Fibroblast of skin of left biceps (primary cell): ENCODE measurements at regions not wholly inside any gene's neighbourhood (a gene's known extent, or its start where the extent isn't known, plus 50 kb on each side); places are given as distances from the start of the nearest gene placed in this dataset.
A peak's percentile ranks its signal among the peaks of the same experiment; 100 is the strongest.
"Not testable (repeated sequence)": the region's sequence is repeated elsewhere in the genome, so short reads cannot be mapped to it uniquely, and the experiment has no call there.

Source experiments
- DNase-seq, 2 experiments: peaks; one replicate each; pipeline ENCODE4 v3.0.0-alpha.2; 2013; ENCODE audit warnings: low read depth in 2 of 2

- DNase-seq = no peak
These were observed 384.7 kb upstream of the MAN1A1 start for GRCh38 chr6:119734227-119734626.

GRCh38 chr6:119728935-119729334 lies 379.4 kb upstream of the MAN1A1 start:
- no peak for DNase-seq

- no peak for DNase-seq
These were observed 378.7 kb upstream of the MAN1A1 start for GRCh38 chr6:119728220-119728750.

GRCh38 chr6:119727504-119728219 lies 378.1 kb upstream of the MAN1A1 start:
- DNase-seq = no peak

- not testable (repeated sequence) for DNase-seq
These were observed 377.4 kb upstream of the MAN1A1 start for GRCh38 chr6:119726912-119727311.

GRCh38 chr6:119726086-119726485 lies 376.5 kb upstream of the MAN1A1 start:
- no peak for DNase-seq

- DNase-seq = no peak
These were observed 370.6 kb upstream of the MAN1A1 start for GRCh38 chr6:119720160-119720559.

- DNase-seq = no peak
These were observed 368.4 kb upstream of the MAN1A1 start for GRCh38 chr6:119717942-119718341.

- no peak for DNase-seq
These were observed 367.2 kb upstream of the MAN1A1 start for GRCh38 chr6:119716668-119717270.

GRCh38 chr6:119713903-119714302 lies 364.3 kb upstream of the MAN1A1 start:
- no peak for DNase-seq

GRCh38 chr6:119686644-119687043 lies 337.1 kb upstream of the MAN1A1 start:
- no peak for DNase-seq

GRCh38 chr6:119686240-119686639 lies 336.7 kb upstream of the MAN1A1 start:
- no peak for DNase-seq

GRCh38 chr6:119683671-119684070 lies 334.1 kb upstream of the MAN1A1 start:
- DNase-seq = no peak

GRCh38 chr6:119683031-119683430 lies 333.5 kb upstream of the MAN1A1 start:
- no peak for DNase-seq

- DNase-seq = no peak
These were observed 329.4 kb upstream of the MAN1A1 start for GRCh38 chr6:119678961-119679360.

- no peak for DNase-seq
These were observed 327.8 kb upstream of the MAN1A1 start for GRCh38 chr6:119677384-119677783.

- peak; percentile 4 to 6 for DNase-seq
These were observed 327.4 kb upstream of the MAN1A1 start for GRCh38 chr6:119676961-119677360.

GRCh38 chr6:119676230-119676629 lies 326.7 kb upstream of the MAN1A1 start:
- DNase-seq = no peak

- DNase-seq = no peak
These were observed 324.2 kb upstream of the MAN1A1 start for GRCh38 chr6:119673741-119674140.

- DNase-seq = no peak
These were observed 323.2 kb upstream of the MAN1A1 start for GRCh38 chr6:119672725-119673124.

GRCh38 chr6:119671105-119671504 lies 321.5 kb upstream of the MAN1A1 start:
- DNase-seq = no peak

- no peak for DNase-seq
These were observed 319.7 kb upstream of the MAN1A1 start for GRCh38 chr6:119669221-119669620.

- not testable (repeated sequence) for DNase-seq
These were observed 315.9 kb upstream of the MAN1A1 start for GRCh38 chr6:119665432-119665831.
